HEK293T (cell line): ENCODE measurements at regions not wholly inside any gene's neighbourhood (a gene's known extent, or its start where the extent isn't known, plus 50 kb on each side); places are given as distances from the start of the nearest gene placed in this dataset.

ENCODE experiments used
- ARNT ChIP-seq: fragments of 450-650 bp; IDR thresholded peaks from 2 replicates; pipeline ENCODE4 v1.6.1; 2017; ENCODE audit warnings: mild to moderate bottlenecking
- BHLHE40 ChIP-seq: fragments of 450-650 bp; IDR thresholded peaks from 2 replicates; pipeline ENCODE4 v1.6.1; 2016; ENCODE audit warnings: mild to moderate bottlenecking, moderate library complexity, borderline replicate concordance
- ELF4 ChIP-seq: fragments of 450-650 bp; IDR thresholded peaks from 2 replicates; pipeline ENCODE4 v1.6.1; 2017; ENCODE audit warnings: antibody characterized with exemption
- FOXA1 ChIP-seq: fragments of 450-650 bp; IDR thresholded peaks from 2 replicates; pipeline ENCODE4 v1.6.1; 2016; ENCODE audit warnings: mild to moderate bottlenecking
- FOXK2 ChIP-seq: fragments of 450-650 bp; IDR thresholded peaks from 2 replicates; pipeline ENCODE4 v1.6.1; 2016; ENCODE audit warnings: mild to moderate bottlenecking
- FOXM1 ChIP-seq: fragments of 450-650 bp; IDR thresholded peaks from 2 replicates; pipeline ENCODE4 v1.6.1; 2017; ENCODE audit warnings: mild to moderate bottlenecking, borderline replicate concordance
- L3MBTL2 ChIP-seq: fragments of 450-650 bp; conservative IDR thresholded peaks from 2 replicates; pipeline ENCODE4 v1.6.1; 2016; ENCODE audit warnings: mild to moderate bottlenecking
- LEF1 ChIP-seq: fragments of 450-650 bp; IDR thresholded peaks from 2 replicates; pipeline ENCODE4 v1.6.1; 2017; ENCODE audit warnings: mild to moderate bottlenecking, borderline replicate concordance
- NFRKB ChIP-seq: fragments of 450-650 bp; IDR thresholded peaks from 2 replicates; pipeline ENCODE4 v1.6.1; 2016; ENCODE audit warnings: mild to moderate bottlenecking, moderate library complexity
- SP1 ChIP-seq: fragments of 450-650 bp; IDR thresholded peaks from 2 replicates; pipeline ENCODE4 v1.6.1; 2017
- SUZ12 ChIP-seq: fragments of 450-650 bp; IDR thresholded peaks from 2 replicates; pipeline ENCODE4 v1.6.1; 2016; ENCODE audit warnings: mild to moderate bottlenecking
- TARDBP ChIP-seq: fragments of 450-650 bp; IDR thresholded peaks from 2 replicates; pipeline ENCODE4 v1.6.1; 2016
- TF ChIP-seq, protein P1 (sequence below): fragments of 450-650 bp; IDR thresholded peaks from 2 replicates; pipeline ENCODE4 v1.6.1; 2016

DNA sequence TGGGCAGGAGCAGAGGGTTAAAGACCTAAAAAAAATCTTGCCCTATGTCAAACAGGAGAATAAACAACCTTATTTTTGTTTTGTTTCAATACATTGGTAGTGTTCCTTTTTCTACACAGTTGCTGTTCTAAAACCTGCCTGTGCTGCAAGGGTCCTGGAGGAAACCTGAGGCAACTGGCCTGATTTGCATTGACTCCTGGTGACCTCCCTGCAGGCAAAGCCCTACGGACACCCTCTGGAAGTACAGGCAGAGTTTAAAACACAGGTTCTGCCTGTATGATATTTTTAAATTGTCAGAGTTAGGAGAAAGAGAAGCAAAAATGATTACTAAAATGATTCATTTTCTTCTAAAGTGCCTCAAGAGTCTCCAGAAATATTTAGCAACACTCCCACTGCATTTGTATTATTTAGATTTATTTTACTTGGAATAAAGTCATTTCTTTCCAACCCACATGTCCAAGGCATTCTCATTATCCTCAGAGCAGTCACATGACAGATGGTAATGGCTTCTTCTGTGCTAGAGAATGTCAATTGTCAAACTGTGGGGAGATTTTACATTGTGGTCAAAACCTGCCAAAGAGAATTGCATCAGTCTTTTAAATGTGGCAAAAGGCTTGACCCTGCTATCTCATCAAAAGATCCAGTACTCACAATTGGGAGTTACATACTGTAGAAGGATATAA, 559.6 kb downstream of the CETN3 start:
- TF ChIP-seq TARDBP (no peak), FOXM1 (no peak), SUZ12 (no peak), BHLHE40 (no peak), ARNT (no peak), LEF1 (no peak), FOXA1 (no peak), SP1 (no peak), NFRKB (no peak), FOXK2 (no peak), ELF4 (no peak), L3MBTL2 (no peak)
- TF ChIP-seq, protein P1, sequence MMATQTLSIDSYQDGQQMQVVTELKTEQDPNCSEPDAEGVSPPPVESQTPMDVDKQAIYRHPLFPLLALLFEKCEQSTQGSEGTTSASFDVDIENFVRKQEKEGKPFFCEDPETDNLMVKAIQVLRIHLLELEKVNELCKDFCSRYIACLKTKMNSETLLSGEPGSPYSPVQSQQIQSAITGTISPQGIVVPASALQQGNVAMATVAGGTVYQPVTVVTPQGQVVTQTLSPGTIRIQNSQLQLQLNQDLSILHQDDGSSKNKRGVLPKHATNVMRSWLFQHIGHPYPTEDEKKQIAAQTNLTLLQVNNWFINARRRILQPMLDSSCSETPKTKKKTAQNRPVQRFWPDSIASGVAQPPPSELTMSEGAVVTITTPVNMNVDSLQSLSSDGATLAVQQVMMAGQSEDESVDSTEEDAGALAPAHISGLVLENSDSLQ: no peak
